RPMI8226 (cell line): ENCODE measurements at regions not wholly inside any gene's neighbourhood (a gene's known extent, or its start where the extent isn't known, plus 50 kb on each side); places are given as distances from the start of the nearest gene placed in this dataset.
"Not testable (repeated sequence)": the region's sequence is repeated elsewhere in the genome, so short reads cannot be mapped to it uniquely, and the experiment has no call there.

Source experiments
- DNase-seq: peaks from one replicate; pipeline ENCODE4 v3.0.0-alpha.2; 2015

DNA sequence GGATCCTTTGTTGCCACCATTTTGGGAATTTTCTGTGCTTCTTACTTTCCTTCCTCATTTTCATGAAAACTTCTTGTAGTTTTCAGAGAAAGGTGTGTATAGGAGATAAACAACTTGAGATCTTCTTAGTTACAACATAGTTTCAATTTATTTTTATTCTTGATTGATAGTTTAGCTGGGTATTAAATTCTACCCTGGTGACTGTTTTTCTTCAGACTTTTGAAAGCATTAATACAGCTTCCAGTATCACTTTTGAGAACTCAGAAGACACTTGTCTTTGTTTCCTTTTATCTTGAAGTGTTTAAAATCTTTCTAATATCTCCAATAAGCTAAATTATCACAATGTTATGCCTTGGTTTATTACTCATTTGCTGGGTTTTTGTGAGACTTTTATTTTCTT, 167.5 kb upstream of the DPP10 start:
- no peak for DNase-seq

GRCh38 chr2:114281188-114281587, 161.3 kb upstream of the DPP10 start:
- no peak for DNase-seq

- DNase-seq = no peak
These were observed 158.7 kb upstream of the DPP10 start for GRCh38 chr2:114283774-114284173.

DNA sequence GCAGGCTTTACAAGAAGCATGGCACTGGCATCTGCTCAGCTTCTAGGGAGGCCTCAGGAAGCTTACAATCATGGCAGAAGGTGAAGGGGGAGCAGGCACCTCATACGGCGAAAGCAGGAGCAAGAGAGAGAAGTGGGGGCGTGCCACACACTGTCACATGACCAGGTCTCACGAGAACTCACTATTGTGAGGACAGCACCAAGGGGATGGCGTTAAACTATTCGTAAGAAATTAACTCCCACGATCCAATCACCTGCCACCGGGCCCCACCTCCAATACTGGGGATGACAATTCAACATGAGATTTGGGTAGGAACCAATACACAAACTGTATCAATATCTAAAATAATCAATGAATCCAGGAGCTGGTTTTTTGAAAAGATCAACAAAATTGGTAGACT, 156.0 kb upstream of the DPP10 start:
- DNase-seq = no peak

DNA sequence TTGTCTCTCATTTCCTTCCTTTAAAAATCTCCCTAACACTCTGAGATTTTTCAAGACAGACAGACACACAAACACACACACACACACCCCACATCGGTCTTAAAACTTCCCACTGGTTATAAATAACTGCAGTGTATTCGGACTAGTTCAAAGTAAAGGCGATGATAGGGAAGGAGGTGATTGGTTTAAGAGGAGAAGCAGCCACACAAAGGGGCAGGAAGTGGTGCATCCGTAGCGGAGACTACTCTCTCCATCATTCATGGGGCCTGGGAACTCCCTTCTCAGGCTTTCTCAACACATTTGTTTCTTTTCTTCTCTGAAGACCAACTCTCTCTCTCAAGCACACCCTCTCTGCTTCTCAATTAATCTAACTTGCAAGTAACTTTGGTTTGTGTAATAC, 149.1 kb upstream of the DPP10 start:
- DNase-seq = no peak

- DNase-seq = no peak
These were observed 147.7 kb upstream of the DPP10 start for GRCh38 chr2:114294741-114295140.

- not testable (repeated sequence) for DNase-seq
These were observed 142.1 kb upstream of the DPP10 start for GRCh38 chr2:114300351-114300750.

- no peak for DNase-seq
These were observed 125.7 kb upstream of the DPP10 start for GRCh38 chr2:114316532-114317300.

DNA sequence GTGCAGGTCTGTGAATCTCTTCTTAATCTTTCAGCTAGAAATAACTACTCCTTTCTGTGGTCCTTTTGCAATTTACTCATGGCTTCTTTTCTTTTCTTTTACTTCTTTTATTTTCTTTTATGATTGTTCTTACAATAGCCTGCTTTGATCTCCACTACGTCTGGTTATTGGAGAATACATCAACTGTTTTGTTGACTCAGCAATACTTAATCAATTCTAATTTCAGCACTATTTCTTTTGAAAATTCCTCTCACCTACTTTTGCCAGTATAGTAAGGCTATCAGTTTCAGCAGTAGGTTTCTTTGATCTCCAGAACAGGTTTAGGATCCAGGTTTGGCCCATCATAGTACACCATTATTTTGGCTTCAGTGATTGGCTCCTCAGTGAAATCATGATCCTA, 111.8 kb upstream of the DPP10 start:
- no peak for DNase-seq

- no peak for DNase-seq
These were observed 110.5 kb upstream of the DPP10 start for GRCh38 chr2:114331934-114332333.

GRCh38 chr2:114345246-114345645, 97.2 kb upstream of the DPP10 start:
- DNase-seq = no peak

GRCh38 chr2:114346658-114347057, 95.8 kb upstream of the DPP10 start:
- DNase-seq = no peak

GRCh38 chr2:114350186-114350725, 92.2 kb upstream of the DPP10 start:
- DNase-seq = peak; percentile 7

GRCh38 chr2:114352988-114353387, 89.5 kb upstream of the DPP10 start:
- no peak for DNase-seq

DNA sequence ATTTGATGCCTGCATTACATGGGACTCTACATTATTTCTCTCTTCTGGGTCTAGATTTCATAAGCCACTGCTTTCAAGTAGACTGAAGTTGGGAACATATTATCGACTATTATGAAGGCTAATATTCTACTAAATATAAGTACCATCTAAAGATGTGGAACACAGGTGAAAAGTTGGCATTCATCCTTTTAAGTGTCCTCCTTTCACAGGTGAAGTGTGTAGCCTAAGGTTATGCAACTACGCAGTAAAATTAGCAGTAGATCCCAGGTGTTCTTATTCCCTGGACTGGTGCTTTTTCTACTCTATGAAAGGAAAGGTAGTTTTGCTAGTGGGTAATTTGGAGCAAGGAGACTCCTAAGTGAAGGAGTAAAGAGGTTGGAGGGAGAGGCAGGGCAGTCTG, 88.2 kb upstream of the DPP10 start:
- DNase-seq = no peak

GRCh38 chr2:114368705-114369104, 73.7 kb upstream of the DPP10 start:
- DNase-seq = no peak

DNA sequence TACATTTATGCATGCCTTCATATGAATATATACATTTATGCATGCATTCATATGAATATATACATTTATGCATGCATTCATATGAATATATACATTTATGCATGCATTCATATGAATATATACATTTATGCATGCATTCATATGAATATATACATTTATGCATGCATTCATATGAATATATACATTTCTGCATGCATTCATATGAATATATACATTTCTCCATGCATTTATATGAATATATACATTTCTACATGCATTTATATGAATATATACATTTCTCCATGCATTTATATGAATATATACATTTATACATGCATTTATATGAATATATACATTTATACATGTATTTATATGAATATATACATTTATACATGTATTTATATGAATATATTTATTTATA, 70.7 kb upstream of the DPP10 start:
- DNase-seq = not testable (repeated sequence)

DNA sequence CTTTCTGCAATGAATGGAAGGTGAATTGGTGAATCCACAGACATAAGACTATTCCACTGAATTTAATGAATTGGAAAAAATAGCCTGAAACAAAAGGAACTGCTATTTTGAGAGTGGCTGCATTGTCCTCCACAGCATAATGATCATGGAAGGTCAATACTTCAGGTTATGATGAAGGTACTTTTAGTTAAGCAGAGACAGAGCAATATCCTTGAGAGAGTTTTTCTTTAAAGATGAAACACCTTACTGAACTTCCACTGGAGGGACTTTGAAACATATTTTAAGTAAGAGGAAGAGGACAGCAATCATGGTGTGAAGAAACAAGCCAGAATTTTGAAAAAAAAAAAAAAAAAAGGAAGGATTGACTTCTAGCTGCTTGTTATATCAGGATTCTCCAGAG, 68.8 kb upstream of the DPP10 start:
- no peak for DNase-seq

GRCh38 chr2:114384441-114384840, 58.0 kb upstream of the DPP10 start:
- DNase-seq = no peak

DNA sequence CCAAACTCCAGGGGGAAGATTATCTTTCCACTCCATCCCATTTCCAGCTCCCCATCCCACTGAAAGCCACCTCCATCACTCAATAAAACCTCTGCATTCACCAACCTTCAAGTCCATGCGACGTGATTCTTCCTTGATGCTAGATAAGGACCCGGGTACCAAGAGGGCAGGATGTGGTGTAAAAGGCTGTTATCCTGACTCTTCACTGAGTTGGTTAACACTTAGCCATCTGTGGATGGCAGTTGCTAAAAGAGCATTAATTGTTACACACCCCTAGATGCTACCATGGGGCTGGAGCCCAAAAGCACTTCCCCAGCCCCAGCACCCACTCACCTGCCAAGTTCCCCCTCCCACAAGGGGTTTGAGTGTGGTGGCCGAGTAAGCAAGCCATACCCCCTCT, 53.4 kb upstream of the DPP10 start:
- DNase-seq = no peak
